HepG2 (cell line): ENCODE measurements at regions not wholly inside any gene's neighbourhood (a gene's known extent, or its start where the extent isn't known, plus 50 kb on each side); places are given as distances from the start of the nearest gene placed in this dataset.
"Not testable (repeated sequence)": the region's sequence is repeated elsewhere in the genome, so short reads cannot be mapped to it uniquely, and the experiment has no call there.

Experiments
- ADNP ChIP-seq: sonication (generic); formaldehyde crosslinking; IDR thresholded peaks from 2 replicates; pipeline ENCODE4 v1.4.0; 2020; ENCODE audit warnings: missing genetic modification reagents
- FOXP4 ChIP-seq: sonication (generic); formaldehyde crosslinking; IDR thresholded peaks from 2 replicates; pipeline ENCODE4 v1.4.0; 2020; ENCODE audit warnings: missing genetic modification reagents
- GATA4 ChIP-seq: sonication (generic); IDR thresholded peaks from 2 replicates; pipeline ENCODE4 v1.6.1; 2016; ENCODE audit warnings: antibody characterized with exemption, low read depth, borderline replicate concordance
- KDM1A ChIP-seq: IDR thresholded peaks from 2 replicates; pipeline ENCODE4 v1.6.1; 2016; ENCODE audit warnings: missing compliant biosample characterization
- KDM3A ChIP-seq: IDR thresholded peaks from 2 replicates; pipeline ENCODE4 v1.6.1; 2018; ENCODE audit warnings: low read depth, missing compliant biosample characterization
- MED13 ChIP-seq: sonication (generic); formaldehyde crosslinking; IDR thresholded peaks from 2 replicates; pipeline ENCODE4 v1.5.0; 2020; ENCODE audit warnings: missing genetic modification reagents
- NR2F6 ChIP-seq, 2 experiments: IDR thresholded peaks; 2 replicates each; pipeline ENCODE4 v1.6.1; 2016; ENCODE audit warnings: antibody characterized with exemption in 1 of 2, mild to moderate bottlenecking in 1 of 2
- PHF21A ChIP-seq: sonication (generic); formaldehyde crosslinking; IDR thresholded peaks from 2 replicates; pipeline ENCODE4 v1.5.0; 2020; ENCODE audit warnings: mild to moderate bottlenecking, missing genetic modification reagents
- SOX13 ChIP-seq, 3 experiments: fragments of 450-650 bp in 1 of 3; sonication (generic) in 1 of 3; formaldehyde crosslinking in 1 of 3; IDR thresholded peaks in 2 of 3; conservative IDR thresholded peaks in 1 of 3; 2 replicates each; pipeline versions ENCODE4 v1.5.0 to v1.6.1; 2016 to 2020; ENCODE audit warnings: antibody characterized with exemption in 1 of 3, mild to moderate bottlenecking in 1 of 3, missing compliant biosample characterization in 1 of 3, missing genetic modification reagents in 1 of 3, moderate library complexity in 1 of 3
- ZNF503 ChIP-seq: sonication (generic); formaldehyde crosslinking; IDR thresholded peaks from 2 replicates; pipeline ENCODE4 v1.4.0; 2020; ENCODE audit warnings: missing genetic modification reagents
- ZNF629 ChIP-seq: sonication (generic); formaldehyde crosslinking; conservative IDR thresholded peaks from 2 replicates; pipeline ENCODE4 v1.5.0; 2020; ENCODE audit warnings: missing genetic modification reagents

DNA sequence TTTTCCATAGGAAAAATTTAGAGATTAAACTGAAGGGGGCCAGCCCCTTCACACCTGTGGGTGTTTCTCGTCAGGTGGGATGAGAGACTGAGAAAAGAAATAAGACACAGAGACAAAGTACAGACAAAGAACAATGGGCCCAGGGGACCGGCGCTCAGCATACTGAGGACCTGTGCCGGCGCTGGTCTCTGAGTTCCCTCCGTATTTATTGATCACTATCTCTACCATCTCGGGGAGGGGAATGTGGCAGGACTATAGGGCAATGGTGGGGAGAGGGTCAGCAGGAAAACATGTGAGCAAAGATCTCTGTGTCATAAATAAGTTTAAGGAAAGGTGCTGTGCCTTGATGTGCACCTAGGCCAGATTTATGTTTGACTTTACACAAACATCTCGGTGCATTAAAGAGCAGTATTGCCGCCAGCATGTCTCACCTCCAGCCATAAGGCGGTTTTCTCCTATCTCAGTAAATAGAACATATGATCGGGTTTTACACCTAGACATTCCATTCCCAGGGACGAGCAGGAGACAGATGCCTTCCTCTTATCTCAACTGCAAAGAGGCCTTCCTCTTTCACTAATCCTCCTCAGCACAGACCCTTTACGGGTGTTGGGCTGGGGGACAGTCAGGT, 494.7 kb downstream of the IGSF11 start (continued):
- TF ChIP-seq ZNF503 (0 out of 2 replicates have a peak, but pooled peaks have one; percentile 53), KDM3A (CRISPR knock-in tag) (0 out of 2 replicates have a peak, but pooled peaks have one; percentile 9), ADNP (CRISPR knock-in tag) (0 out of 2 replicates have a peak, but pooled peaks have one; percentile 66), FOXP4 (CRISPR knock-in tag) (peak; percentile 38; the same call in 1 of the 2 replicates), PHF21A (CRISPR knock-in tag) (0 out of 2 replicates have a peak, but pooled peaks have one; percentile 27), GATA4 (peak; percentile 35; the same call in 1 of the 2 replicates), MED13 (CRISPR knock-in tag) (peak; percentile 10; the same call in 1 of the 2 replicates), ZNF629 (CRISPR knock-in tag) (peak; percentile 97), SOX13 (CRISPR knock-in tag; conservative IDR thresholded peaks at IDR 0.05 in 1 of 2, IDR thresholded peaks at IDR 0.05 in 1 of 2) (peak in 1 of 2 experiments; percentile 6; a peak in 1 of 4 replicates), NR2F6 (IDR thresholded peaks at IDR 0.05) (peak; percentile 23; the same call in 1 of the 2 replicates), KDM1A (0 out of 2 replicates have a peak, but pooled peaks have one; percentile 40)
- TF ChIP-seq SOX13 (IDR thresholded peaks at IDR 0.05); NR2F6 (CRISPR knock-in tag; IDR thresholded peaks at IDR 0.05): not testable (repeated sequence)
